GM12875 (cell line): ENCODE measurements at regions not wholly inside any gene's neighbourhood (a gene's known extent, or its start where the extent isn't known, plus 50 kb on each side); places are given as distances from the start of the nearest gene placed in this dataset.

Experiments
- H3K4me3 ChIP-seq: one replicate; pipeline ENCODE4 v1.5.1; 2011; ENCODE audit warnings: low read depth, low read length, control low read depth
- CTCF ChIP-seq: IDR thresholded peaks from 2 replicates; pipeline ENCODE4 v1.5.1; 2011; ENCODE audit warnings: low read depth, mild to moderate bottlenecking, control low read depth, inconsistent platforms, low read length, moderate library complexity, borderline replicate concordance; ENCODE audit not compliant: insufficient read depth

- no peak overlapping the region for H3K4me3 ChIP-seq
- TF ChIP-seq CTCF = no peak
Observed at GRCh38 chr15:48016865-48017264, 103.9 kb upstream of the SLC24A5 start.

- TF ChIP-seq CTCF = no peak
- no peak overlapping the region for H3K4me3 ChIP-seq
Observed at GRCh38 chr15:48017747-48018146, 103.0 kb upstream of the SLC24A5 start.

GRCh38 chr15:48020166-48020565, 100.6 kb upstream of the SLC24A5 start:
- H3K4me3 ChIP-seq = no peak overlapping the region
- TF ChIP-seq CTCF = no peak

- no peak for TF ChIP-seq CTCF
- H3K4me3 ChIP-seq = no peak overlapping the region
Observed at GRCh38 chr15:48021336-48022086, 99.3 kb upstream of the SLC24A5 start.

GRCh38 chr15:48025118-48025517, 95.7 kb upstream of the SLC24A5 start:
- H3K4me3 ChIP-seq = no peak overlapping the region
- no peak for TF ChIP-seq CTCF

- no peak overlapping the region for H3K4me3 ChIP-seq
- TF ChIP-seq CTCF = no peak
Observed at GRCh38 chr15:48028712-48029111, 92.1 kb upstream of the SLC24A5 start.

GRCh38 chr15:48029642-48030041, 91.1 kb upstream of the SLC24A5 start:
- no peak overlapping the region for H3K4me3 ChIP-seq
- TF ChIP-seq CTCF = no peak
